ENCODE measurements at regions not wholly inside any gene's neighbourhood (a gene's known extent, or its start where the extent isn't known, plus 50 kb on each side); places are given as distances from the start of the nearest gene placed in this dataset.

DNA sequence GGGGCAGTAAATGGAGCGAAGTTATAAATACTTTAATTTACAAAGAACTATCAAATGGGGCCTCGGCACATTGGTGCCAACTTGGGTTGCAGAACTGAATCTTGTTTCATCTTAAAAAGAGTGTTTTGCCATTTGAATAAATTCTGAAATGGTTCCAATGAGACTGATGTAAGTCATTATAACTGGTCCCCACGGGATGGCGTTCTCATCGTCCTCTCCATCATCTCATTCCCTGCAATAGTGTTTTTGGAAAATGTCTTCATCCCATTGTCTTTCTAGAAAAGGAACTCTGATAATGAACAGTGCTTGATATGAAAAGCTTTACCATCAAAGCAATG, 422.0 kb upstream of the ID2 start:
- TF ChIP-seq, protein P1, sequence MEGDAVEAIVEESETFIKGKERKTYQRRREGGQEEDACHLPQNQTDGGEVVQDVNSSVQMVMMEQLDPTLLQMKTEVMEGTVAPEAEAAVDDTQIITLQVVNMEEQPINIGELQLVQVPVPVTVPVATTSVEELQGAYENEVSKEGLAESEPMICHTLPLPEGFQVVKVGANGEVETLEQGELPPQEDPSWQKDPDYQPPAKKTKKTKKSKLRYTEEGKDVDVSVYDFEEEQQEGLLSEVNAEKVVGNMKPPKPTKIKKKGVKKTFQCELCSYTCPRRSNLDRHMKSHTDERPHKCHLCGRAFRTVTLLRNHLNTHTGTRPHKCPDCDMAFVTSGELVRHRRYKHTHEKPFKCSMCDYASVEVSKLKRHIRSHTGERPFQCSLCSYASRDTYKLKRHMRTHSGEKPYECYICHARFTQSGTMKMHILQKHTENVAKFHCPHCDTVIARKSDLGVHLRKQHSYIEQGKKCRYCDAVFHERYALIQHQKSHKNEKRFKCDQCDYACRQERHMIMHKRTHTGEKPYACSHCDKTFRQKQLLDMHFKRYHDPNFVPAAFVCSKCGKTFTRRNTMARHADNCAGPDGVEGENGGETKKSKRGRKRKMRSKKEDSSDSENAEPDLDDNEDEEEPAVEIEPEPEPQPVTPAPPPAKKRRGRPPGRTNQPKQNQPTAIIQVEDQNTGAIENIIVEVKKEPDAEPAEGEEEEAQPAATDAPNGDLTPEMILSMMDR (IDR thresholded peaks at IDR 0.05; ENCODE audit: poor library complexity, severe bottlenecking): no peak
- TF ChIP-seq EP300 (conservative IDR thresholded peaks at IDR 0.05; ENCODE audit: poor library complexity, severe bottlenecking) (no peak), EZH2 (IDR thresholded peaks at IDR 0.05; ENCODE audit: borderline replicate concordance, insufficient read depth, low read length, poor library complexity, severe bottlenecking) (no peak), TAF1 (IDR thresholded peaks at IDR 0.05; ENCODE audit: low read depth) (no peak), MXI1 (conservative IDR thresholded peaks at IDR 0.05; ENCODE audit: poor library complexity, severe bottlenecking) (no peak), POLR2AphosphoS5 (IDR thresholded peaks at IDR 0.05) (no peak), RAD21 (conservative IDR thresholded peaks at IDR 0.05) (no peak)
- TF ChIP-seq, protein P2, sequence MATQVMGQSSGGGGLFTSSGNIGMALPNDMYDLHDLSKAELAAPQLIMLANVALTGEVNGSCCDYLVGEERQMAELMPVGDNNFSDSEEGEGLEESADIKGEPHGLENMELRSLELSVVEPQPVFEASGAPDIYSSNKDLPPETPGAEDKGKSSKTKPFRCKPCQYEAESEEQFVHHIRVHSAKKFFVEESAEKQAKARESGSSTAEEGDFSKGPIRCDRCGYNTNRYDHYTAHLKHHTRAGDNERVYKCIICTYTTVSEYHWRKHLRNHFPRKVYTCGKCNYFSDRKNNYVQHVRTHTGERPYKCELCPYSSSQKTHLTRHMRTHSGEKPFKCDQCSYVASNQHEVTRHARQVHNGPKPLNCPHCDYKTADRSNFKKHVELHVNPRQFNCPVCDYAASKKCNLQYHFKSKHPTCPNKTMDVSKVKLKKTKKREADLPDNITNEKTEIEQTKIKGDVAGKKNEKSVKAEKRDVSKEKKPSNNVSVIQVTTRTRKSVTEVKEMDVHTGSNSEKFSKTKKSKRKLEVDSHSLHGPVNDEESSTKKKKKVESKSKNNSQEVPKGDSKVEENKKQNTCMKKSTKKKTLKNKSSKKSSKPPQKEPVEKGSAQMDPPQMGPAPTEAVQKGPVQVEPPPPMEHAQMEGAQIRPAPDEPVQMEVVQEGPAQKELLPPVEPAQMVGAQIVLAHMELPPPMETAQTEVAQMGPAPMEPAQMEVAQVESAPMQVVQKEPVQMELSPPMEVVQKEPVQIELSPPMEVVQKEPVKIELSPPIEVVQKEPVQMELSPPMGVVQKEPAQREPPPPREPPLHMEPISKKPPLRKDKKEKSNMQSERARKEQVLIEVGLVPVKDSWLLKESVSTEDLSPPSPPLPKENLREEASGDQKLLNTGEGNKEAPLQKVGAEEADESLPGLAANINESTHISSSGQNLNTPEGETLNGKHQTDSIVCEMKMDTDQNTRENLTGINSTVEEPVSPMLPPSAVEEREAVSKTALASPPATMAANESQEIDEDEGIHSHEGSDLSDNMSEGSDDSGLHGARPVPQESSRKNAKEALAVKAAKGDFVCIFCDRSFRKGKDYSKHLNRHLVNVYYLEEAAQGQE (IDR thresholded peaks at IDR 0.05; ENCODE audit: borderline replicate concordance): no peak

All from neural cell (in vitro differentiated cells).